SJCRH30 (cell line): ENCODE measurements at regions not wholly inside any gene's neighbourhood (a gene's known extent, or its start where the extent isn't known, plus 50 kb on each side); places are given as distances from the start of the nearest gene placed in this dataset.

ENCODE experiments used
- DNase-seq, 2 experiments: peaks; one replicate each; pipeline ENCODE4 v3.0.0-alpha.2; 2015 to 2020
- H3K27ac ChIP-seq: fragments of 250-450 bp; sonication (Bioruptor Pico); 2 replicates; pipeline ENCODE4 v1.5.1; 2020; ENCODE audit warnings: mild to moderate bottlenecking, moderate library complexity
- H3K27me3 ChIP-seq: fragments of 250-450 bp; sonication (Bioruptor Pico); 2 replicates; pipeline ENCODE4 v1.5.1; 2020; ENCODE audit warnings: mild to moderate bottlenecking, moderate library complexity
- H3K36me3 ChIP-seq: fragments of 250-450 bp; sonication (Bioruptor Pico); 2 replicates; pipeline ENCODE4 v1.5.1; 2020; ENCODE audit warnings: mild to moderate bottlenecking, moderate library complexity
- H3K4me1 ChIP-seq: fragments of 250-450 bp; sonication (Bioruptor Pico); 2 replicates; pipeline ENCODE4 v1.5.1; 2020; ENCODE audit warnings: mild to moderate bottlenecking, moderate library complexity
- H3K4me3 ChIP-seq: fragments of 250-450 bp; sonication (Bioruptor Pico); 2 replicates; pipeline ENCODE4 v1.5.1; 2020; ENCODE audit warnings: mild to moderate bottlenecking, moderate library complexity
- H3K9me3 ChIP-seq: fragments of 250-450 bp; sonication (Bioruptor Pico); replicated peaks from 2 replicates; pipeline ENCODE4 v1.5.1; 2020; ENCODE audit warnings: mild to moderate bottlenecking, moderate library complexity

DNA sequence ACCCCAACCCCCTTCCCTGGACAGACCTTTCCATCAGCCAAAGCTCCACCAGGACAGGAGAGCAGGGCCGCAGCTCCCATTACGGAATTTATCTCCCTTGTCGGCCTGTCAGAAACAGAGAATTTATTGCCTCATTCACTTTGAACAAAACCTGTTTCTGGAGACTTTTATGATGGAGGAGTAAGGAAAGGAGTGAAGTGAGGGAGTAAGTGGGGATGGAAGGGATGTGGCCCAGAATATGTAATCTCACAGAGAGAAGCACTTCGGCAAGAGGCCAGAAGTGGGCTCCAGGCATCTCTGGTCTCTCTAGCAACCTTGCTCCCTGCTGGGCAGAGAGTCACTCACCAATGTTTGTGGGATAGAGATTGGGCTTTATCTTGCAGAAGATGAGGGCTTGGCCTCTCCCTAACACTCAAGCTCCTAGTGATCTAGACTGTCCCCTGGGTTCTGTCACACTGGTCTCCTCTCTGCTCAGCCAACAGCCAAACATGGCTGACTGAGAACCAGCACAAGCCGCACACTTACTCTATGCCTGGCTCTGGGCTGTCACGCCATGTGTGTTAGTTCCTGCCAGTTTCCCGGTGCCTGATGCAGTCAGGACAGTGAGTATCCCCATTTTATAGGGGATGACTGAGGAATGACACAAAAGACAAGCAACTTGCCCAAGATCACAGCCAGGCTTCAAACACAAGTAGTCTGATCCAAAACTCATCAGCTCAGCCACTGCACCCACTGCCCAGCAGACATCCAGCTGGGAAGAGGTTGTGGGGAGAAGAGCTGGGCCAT lies 149.4 kb upstream of the ZMIZ1 start:
- H3K4me1 ChIP-seq: no peaks in the 10 kb centered on the region
- H3K4me3 ChIP-seq: no peak overlapping the region
- no peaks in the 10 kb centered on the region for H3K27me3 ChIP-seq

GRCh38 chr10:78920011-78920410 lies 148.8 kb upstream of the ZMIZ1 start:
- H3K4me3 ChIP-seq: no peak overlapping the region
- H3K36me3 ChIP-seq: no peaks in the 10 kb centered on the region
- H3K27ac ChIP-seq: no peak overlapping the region
- DNase-seq: no peak
- H3K4me1 ChIP-seq: no peaks in the 10 kb centered on the region
- no peaks in the 10 kb centered on the region for H3K27me3 ChIP-seq
- no peaks in the 10 kb centered on the region for H3K9me3 ChIP-seq

More for the DNA sequence above, 149.4 kb upstream of the ZMIZ1 start:
- Histone ChIP-seq H3K36me3 (no peaks in the 10 kb centered on the region), H3K27ac (no peak overlapping the region), H3K9me3 (no peaks in the 10 kb centered on the region)
- no peak for DNase-seq

DNA sequence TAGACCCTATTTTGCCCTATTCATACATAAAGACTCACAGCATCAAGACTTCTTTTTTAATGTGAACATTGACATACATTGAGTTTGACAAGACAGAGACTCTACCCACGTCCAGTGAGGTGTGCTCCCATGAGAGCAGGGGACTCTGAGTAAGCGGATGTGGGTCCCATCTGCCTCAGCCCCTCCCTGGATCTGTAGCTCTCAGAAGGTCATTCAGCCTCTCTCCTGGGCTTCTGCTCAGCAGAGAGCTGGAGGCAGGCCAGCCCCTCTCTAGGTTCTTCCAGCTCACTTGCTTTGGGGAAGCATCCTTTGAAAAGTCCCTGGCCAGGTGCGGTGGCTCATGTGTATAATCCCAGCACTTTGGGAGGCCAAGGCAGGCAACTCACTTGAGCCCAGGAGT lies 146.9 kb upstream of the ZMIZ1 start:
- no peak overlapping the region for H3K4me3 ChIP-seq
- no peak overlapping the region for H3K27ac ChIP-seq
- no peaks in the 10 kb centered on the region for H3K36me3 ChIP-seq
- no peak for DNase-seq
- H3K4me1 ChIP-seq: no peaks in the 10 kb centered on the region
- H3K27me3 ChIP-seq: no peaks in the 10 kb centered on the region; the same call in 1 of the 2 replicates
- H3K9me3 ChIP-seq: no peaks in the 10 kb centered on the region

DNA sequence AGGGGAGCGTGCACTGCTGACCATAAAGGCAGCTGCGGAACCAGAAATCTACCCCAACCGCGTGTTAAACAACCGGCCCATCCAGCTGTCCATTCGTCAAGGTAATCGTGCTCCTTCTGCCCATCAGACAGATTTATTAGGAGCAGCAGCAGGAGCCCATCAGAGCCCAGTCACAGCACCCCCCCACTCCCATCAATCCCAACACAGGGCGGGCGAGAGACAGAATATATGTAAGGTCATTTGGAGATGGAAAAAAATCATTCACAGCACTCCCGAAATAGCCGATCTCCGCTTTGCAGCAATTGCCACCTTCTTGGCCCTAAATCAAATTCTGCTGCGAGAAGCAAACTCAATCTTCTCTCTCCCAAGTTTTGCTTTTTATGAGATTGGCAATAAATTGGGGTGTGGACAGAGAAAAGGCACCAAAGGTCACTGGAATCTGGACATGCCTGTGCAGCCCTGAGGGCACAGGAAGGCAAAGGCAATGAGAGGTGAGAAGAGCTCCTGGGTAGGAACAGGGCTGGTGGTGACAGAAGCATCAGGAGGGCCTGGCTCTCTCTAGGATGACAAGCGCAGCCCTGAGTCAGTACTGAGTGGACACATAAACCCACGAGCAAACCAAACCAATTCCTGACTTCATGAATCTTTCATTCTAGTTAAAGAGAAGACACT lies 145.0 kb upstream of the ZMIZ1 start:
- no peaks in the 10 kb centered on the region for H3K36me3 ChIP-seq
- peaks cover 3% of the 10 kb centered on the region; the same call in 1 of the 2 replicates for H3K27me3 ChIP-seq
- H3K27ac ChIP-seq: no peak overlapping the region
- H3K9me3 ChIP-seq: no peaks in the 10 kb centered on the region
- DNase-seq: no peak
- no peak overlapping the region for H3K4me3 ChIP-seq
- no peaks in the 10 kb centered on the region for H3K4me1 ChIP-seq

- Histone ChIP-seq H3K4me1 (no peaks in the 10 kb centered on the region), H3K27me3 (peaks cover 3% of the 10 kb centered on the region; the same call in 1 of the 2 replicates), H3K27ac (no peak overlapping the region), H3K4me3 (no peak overlapping the region), H3K36me3 (no peaks in the 10 kb centered on the region), H3K9me3 (no peaks in the 10 kb centered on the region)
- no peak for DNase-seq
Measured at GRCh38 chr10:78924319-78925003, 144.3 kb upstream of the ZMIZ1 start.

GRCh38 chr10:78925275-78925674 lies 143.5 kb upstream of the ZMIZ1 start:
- DNase-seq: no peak
- Histone ChIP-seq H3K9me3 (no peaks in the 10 kb centered on the region), H3K4me3 (no peak overlapping the region), H3K27ac (no peak overlapping the region), H3K27me3 (peaks cover 3% of the 10 kb centered on the region; the same call in 1 of the 2 replicates), H3K36me3 (no peaks in the 10 kb centered on the region), H3K4me1 (no peaks in the 10 kb centered on the region)

- no peak for DNase-seq
- Histone ChIP-seq H3K9me3 (no peaks in the 10 kb centered on the region), H3K27ac (no peak overlapping the region), H3K4me3 (no peak overlapping the region), H3K4me1 (no peaks in the 10 kb centered on the region), H3K36me3 (no peaks in the 10 kb centered on the region), H3K27me3 (peaks cover 3% of the 10 kb centered on the region; the same call in 1 of the 2 replicates)
Measured at GRCh38 chr10:78925800-78926319, 142.9 kb upstream of the ZMIZ1 start.

DNA sequence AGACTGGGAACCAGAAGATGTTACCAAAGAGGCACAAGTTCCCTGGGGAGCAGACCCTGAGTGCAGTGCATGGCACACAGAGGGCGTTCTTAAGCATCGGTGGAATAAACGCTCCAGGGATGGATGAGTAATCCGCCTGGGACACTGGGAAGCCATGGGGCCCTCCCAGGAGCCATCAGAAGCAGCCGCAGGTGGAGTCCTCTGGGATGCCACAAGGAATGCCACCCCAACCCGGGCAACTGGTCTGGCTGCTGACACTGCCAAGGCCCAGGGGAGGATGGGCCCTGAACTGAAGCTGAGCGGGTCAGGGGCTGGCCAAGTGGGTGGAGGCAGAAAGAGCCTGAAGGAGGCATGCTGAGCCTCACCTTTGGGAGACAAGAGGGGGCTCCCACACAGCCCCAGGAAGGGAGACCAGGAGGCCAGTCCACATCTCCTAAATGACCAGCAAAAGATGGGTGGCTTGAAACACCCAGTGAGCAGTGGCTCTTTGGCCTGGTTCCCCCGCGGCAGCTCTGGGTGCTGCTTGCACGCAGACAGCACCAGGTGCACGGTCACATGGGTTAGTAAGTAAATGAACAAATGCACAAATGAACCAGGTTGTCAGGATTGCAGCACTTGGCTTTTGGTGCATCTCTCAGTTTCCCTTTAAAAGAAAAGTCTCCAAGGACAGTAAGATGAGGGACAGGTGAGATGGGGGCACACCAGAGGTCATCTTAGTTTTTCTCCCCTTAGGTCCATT lies 141.3 kb upstream of the ZMIZ1 start:
- H3K27me3 ChIP-seq: peaks cover 3% of the 10 kb centered on the region
- no peaks in the 10 kb centered on the region for H3K36me3 ChIP-seq
- DNase-seq: no peak
- no peaks in the 10 kb centered on the region for H3K9me3 ChIP-seq
- H3K4me1 ChIP-seq: no peaks in the 10 kb centered on the region
- H3K27ac ChIP-seq: no peak overlapping the region
- no peak overlapping the region for H3K4me3 ChIP-seq

DNA sequence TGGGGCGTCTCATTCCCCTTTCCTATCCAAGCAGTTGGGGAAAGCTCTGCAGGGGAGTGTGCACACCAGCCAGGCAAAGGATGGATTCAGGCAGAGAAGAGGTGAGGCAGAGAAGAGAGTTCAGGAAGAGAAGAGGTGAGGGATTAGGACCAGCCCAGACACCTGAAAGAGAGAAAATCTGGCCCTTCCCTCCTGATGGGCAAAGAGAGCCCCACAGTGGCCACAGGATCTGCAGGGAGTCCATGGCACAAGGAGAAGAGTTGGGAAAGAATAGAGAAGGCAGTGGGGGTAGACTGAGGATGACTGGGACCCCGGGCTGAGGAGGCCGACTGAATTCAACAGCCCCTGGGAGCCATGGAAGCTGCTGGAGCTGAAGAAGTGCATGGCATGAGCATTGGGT lies 140.4 kb upstream of the ZMIZ1 start:
- Histone ChIP-seq H3K27ac (no peak overlapping the region), H3K4me3 (no peak overlapping the region), H3K36me3 (no peaks in the 10 kb centered on the region), H3K27me3 (peaks cover 3% of the 10 kb centered on the region), H3K9me3 (no peaks in the 10 kb centered on the region), H3K4me1 (no peaks in the 10 kb centered on the region)
- DNase-seq: no peak

DNA sequence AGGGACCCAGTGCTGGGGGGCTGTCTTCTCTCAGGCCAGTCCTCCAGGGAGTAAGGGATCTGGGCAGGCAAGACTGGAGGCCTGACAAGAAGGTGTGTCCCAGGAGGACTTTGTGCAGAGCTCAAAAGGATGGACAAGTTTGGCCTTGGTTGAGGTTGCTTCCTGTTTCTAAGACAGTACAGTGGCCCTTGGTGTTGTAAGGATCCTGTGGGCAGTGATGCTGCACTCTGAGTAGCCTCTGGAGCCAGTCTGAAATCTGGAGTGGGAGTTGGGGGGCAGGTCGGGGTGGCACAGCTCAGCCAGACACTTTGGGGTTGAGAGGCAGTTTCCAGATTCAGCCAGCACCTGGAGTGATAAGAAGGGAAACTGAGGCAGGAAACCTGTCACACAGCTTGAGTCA lies 139.2 kb upstream of the ZMIZ1 start:
- Histone ChIP-seq H3K9me3 (no peaks in the 10 kb centered on the region), H3K27me3 (peaks cover 3% of the 10 kb centered on the region), H3K36me3 (no peaks in the 10 kb centered on the region), H3K27ac (no peak overlapping the region), H3K4me3 (no peak overlapping the region), H3K4me1 (no peaks in the 10 kb centered on the region)
- no peak for DNase-seq

GRCh38 chr10:78931321-78932053 lies 137.3 kb upstream of the ZMIZ1 start:
- no peaks in the 10 kb centered on the region for H3K9me3 ChIP-seq
- H3K4me3 ChIP-seq: no peak overlapping the region
- DNase-seq: peak in 1 of 2 experiments; percentile 41
- H3K27ac ChIP-seq: no peak overlapping the region
- peaks cover 8% of the 10 kb centered on the region for H3K4me1 ChIP-seq
- H3K36me3 ChIP-seq: no peaks in the 10 kb centered on the region
- peaks cover 3% of the 10 kb centered on the region for H3K27me3 ChIP-seq

DNA sequence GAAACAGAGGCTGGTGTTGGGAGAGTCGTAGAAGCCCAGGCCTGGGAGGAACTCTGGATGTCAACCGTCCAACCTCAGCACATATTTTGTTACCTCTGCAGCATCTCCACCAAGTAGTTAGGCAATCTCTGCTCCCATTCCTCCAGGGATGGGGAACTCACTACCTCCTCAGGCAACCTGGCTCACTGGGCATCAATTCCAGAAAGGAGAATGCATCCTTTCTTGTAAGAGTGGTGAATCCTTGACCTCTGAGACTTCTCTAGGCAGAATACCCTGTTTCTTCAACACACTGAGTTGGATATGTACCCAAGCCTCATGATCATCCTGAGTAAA lies 136.7 kb upstream of the ZMIZ1 start:
- H3K4me3 ChIP-seq: no peak overlapping the region
- H3K27ac ChIP-seq: no peak overlapping the region
- peaks cover 10% of the 10 kb centered on the region for H3K4me1 ChIP-seq
- peaks cover 3% of the 10 kb centered on the region; the same call in 1 of the 2 replicates for H3K27me3 ChIP-seq
- H3K36me3 ChIP-seq: no peaks in the 10 kb centered on the region
- no peak for DNase-seq
- no peaks in the 10 kb centered on the region for H3K9me3 ChIP-seq

DNA sequence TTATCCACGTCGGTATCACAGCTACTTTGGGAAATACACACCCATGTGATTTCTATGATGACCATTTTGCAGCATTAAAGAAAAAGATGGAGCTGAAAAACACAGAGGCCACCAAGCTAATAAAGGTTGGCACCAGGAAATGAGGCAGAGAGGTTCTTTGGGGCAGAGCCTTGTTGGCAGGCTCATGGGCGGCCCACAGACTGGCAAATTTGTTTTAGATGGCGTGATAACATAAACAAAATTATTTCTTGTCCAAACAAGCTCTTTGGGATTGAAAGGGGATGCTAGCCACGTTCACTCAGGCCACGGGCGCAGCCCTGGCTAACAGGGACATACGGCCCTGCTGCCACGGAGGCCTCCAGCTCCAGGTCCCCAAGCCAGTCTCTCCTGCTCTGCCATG lies 135.9 kb upstream of the ZMIZ1 start:
- Histone ChIP-seq H3K27ac (no peak overlapping the region), H3K9me3 (no peaks in the 10 kb centered on the region), H3K36me3 (no peaks in the 10 kb centered on the region), H3K4me1 (peaks cover 10% of the 10 kb centered on the region), H3K4me3 (no peak overlapping the region), H3K27me3 (no peaks in the 10 kb centered on the region; the same call in 1 of the 2 replicates)
- DNase-seq: no peak
